ENCODE measurements at regions not wholly inside any gene's neighbourhood (a gene's known extent, or its start where the extent isn't known, plus 50 kb on each side); places are given as distances from the start of the nearest gene placed in this dataset.

DNA sequence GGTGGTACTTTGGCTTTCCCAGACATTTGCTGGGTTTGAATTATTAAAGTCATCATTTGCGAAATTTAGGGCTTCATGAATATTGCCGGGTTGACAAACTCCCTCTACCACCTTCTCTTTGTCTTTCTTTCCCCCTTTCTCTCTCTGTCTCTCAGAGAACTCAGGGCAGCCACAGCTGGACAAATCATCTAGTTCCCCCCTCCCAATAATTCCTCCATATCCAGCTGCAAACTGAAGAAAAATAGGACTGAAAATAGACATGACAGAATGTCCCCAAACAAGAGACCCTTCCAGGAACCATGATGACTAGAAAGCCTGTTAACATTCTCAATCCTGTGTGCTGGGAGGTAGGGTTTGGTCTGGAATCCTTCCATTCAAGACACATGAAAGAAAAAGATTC lies 67.1 kb upstream of the TBX5 start:
- in situ Hi-C loops (cut with HindIII; ENCODE audit: low pct_unique_long_range_greater_than_20kb, low sequenced_read_pairs) = no loop called here

GRCh38 chr12:114457620-114458019 lies 51.7 kb upstream of the TBX5 start:
- in situ Hi-C loops (cut with HindIII; ENCODE audit: low pct_unique_long_range_greater_than_20kb, low sequenced_read_pairs) = no loop called here
- DNase-seq (ENCODE audit: low read depth, low spot score) = no peak

More for the DNA sequence above, 67.1 kb upstream of the TBX5 start:
- DNase-seq (ENCODE audit: low read depth, low spot score) = no peak

Data from SK-MEL-5 (cell line).